GM21367 (cell line): ENCODE measurements at regions not wholly inside any gene's neighbourhood (a gene's known extent, or its start where the extent isn't known, plus 50 kb on each side); places are given as distances from the start of the nearest gene placed in this dataset.

Source experiments
- ATAC-seq: cut with Tn5 transposase; IDR thresholded peaks from one replicate; pipeline ENCODE4 v1.9.1; 2021; ENCODE audit not compliant: unreplicated experiment

DNA sequence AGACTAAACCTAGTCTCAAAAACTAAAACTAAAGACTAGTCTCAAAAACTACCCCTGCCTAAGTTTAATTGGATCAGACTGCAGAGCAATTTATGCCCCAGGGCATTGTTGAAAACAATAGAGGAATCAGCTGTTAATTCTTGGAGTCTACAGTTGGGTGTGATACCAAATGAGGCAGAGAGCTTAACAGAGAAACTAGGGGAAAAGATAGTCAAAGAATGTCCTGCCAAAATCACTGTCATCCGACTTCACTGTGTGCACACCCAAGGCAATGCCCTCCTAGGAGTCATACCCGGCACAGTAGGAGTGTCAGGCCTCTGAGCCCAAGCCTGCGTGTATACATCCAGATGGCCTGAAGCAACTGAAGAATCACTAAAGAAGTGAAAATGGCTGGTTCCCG is 90.5 kb upstream of the TOMM7 start:
- ATAC-seq: no peak

DNA sequence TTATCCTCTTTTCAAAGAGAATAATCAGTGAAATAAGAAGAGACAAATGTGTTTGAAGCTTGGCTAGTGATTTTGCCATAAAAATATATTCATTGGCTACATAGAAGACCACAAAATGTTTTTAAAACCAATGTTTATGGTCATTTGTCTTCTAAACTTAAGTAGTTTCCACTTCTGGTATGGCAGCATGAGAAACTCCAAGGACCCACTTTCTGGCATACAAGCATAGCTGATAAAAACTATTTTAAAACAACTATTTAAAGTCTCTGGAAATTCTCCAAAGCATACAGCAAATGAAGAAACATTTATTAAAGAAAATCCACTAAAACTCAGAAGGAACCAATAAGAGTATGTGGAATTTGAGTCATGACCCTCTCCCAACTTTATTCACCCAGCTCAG is 89.2 kb upstream of the TOMM7 start:
- no peak for ATAC-seq

- ATAC-seq: no peak
Measured at GRCh38 chr7:22909917-22910316, 87.3 kb upstream of the TOMM7 start.

GRCh38 chr7:22907805-22908204 is 85.2 kb upstream of the TOMM7 start:
- ATAC-seq: no peak

DNA sequence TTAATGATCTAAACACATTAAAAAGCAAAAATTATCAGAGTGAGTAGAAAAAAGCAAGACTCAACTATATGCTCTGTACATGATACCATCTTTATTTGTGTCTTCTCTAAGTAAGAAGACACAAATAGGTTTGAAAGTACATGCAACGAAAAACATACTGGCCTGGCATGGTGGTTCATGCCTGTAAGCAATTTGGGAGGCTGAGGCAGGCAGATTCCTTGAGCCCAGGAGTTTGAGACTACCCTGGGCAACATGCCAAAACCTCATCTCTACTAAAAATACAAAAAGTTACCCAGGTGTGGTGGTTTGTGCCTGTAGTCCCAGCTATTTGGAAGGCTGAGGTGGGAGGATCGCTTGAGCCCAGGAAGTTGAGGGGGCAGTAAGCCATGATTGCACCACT is 78.1 kb upstream of the TOMM7 start:
- ATAC-seq: no peak

DNA sequence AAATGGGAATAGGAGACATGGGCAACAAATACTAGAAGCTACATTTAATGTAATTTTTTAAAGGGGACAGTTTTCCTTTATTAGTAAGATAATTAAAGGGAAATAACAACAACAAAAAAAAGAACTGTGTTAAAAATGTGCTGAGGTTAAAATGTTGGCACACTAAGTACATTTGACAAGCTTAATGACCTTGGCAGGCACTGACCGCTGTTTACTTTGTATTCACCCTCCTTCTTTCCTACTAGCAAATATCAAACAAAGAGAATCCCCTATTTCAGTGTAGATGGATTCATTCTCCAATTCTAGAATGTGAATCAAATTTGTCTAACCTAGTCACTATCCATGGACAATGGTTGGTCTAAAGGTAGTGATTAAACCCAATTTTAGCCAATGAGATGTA is 77.5 kb upstream of the TOMM7 start:
- no peak for ATAC-seq

DNA sequence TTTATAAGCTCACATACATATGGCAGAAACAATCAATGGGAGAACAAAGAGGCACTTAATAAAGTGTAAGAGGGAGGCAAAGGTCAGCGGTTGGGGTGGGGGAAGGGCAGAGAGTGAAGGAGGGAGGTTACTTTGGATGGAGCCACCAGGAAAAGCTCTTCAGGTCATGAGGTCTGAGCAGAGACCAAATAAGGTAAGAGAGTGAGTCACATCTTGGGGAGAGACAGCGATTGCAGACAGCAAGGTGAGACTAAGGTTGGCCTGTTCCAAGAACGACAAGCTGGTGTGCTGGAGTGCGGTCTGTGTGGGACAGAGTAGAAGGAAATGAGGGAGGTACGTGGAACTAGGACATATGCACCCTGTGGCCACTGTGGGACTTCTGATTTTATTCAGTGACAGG is 74.3 kb upstream of the TOMM7 start:
- ATAC-seq: no peak

GRCh38 chr7:22895828-22896165 is 73.1 kb upstream of the TOMM7 start:
- ATAC-seq: no peak

GRCh38 chr7:22895140-22895827 is 72.6 kb upstream of the TOMM7 start:
- no peak for ATAC-seq

DNA sequence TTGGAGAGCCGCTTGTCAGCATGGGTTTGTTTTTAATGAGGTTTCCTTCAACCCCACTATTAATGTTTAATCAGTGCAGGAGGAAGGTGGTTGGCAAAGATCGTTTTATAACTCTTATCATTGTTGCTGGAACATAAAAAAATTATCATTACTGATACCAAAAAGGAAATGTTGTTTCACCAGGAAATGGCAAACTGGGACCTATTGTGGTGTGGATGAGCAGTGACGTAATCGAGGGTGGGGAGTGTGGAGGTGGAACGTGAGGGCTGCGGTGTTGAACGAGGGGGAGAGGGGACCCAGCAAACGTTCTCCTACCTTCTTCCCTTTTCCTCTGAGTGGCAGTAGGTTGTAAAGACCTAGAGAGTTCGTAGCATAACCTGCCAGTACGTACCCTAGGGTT is 71.9 kb upstream of the TOMM7 start:
- no peak for ATAC-seq

DNA sequence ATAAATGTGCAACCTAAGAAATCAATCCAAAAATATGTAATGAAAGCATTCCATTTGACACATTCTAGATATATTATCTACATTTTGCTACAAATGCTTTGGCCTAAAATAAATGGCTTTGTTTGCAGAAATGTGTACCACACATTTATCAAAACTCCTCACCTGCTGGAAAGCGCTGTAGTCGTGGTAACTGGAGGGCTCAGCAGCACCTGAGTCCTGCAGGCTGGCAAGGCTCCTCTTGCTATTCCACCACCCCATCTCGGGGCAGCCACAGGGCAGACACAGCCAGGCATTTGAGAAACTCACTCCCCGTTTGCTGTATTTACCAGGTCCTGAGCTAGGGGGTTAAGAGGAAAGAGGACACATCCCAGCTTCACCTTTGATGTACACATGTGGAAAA is 68.1 kb upstream of the TOMM7 start:
- ATAC-seq: no peak

DNA sequence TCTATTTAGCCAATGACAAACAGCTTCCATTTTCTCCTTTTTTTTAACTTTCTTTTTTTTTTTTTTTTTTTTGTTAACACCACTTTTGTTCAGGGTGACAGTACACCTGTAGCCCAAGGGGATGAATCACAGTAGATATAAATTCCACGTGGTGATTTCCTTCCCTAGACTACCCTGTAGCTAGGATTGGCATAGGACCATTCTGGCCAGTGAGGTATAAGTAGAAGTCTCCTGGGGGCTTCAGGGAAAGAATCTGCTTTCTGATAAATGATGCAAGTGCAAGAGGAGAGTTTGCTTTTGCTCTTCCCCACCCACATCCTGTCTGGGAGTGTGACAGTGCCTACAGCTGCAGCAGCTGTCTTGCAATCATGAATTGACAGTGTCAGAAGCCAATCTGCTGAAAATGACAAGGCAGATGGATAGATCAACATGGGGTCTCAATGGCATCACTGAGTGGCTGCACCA is 63.2 kb upstream of the TOMM7 start:
- peak; percentile 86 for ATAC-seq

- peak; percentile 44 for ATAC-seq
Measured at GRCh38 chr7:22884911-22885788, 62.5 kb upstream of the TOMM7 start.

GRCh38 chr7:22882106-22882505 is 59.5 kb upstream of the TOMM7 start:
- no peak for ATAC-seq

- no peak for ATAC-seq
Measured at GRCh38 chr7:22879709-22880306, 57.2 kb upstream of the TOMM7 start.

GRCh38 chr7:22879280-22879679 is 56.6 kb upstream of the TOMM7 start:
- ATAC-seq: no peak

- ATAC-seq: no peak
Measured at GRCh38 chr7:22876986-22877729, 54.5 kb upstream of the TOMM7 start.

- no peak for ATAC-seq
Measured at GRCh38 chr7:22875470-22875869, 52.8 kb upstream of the TOMM7 start.

GRCh38 chr7:22874904-22875303 is 52.3 kb upstream of the TOMM7 start:
- no peak for ATAC-seq
